ENCODE measurements at regions not wholly inside any gene's neighbourhood (a gene's known extent, or its start where the extent isn't known, plus 50 kb on each side); places are given as distances from the start of the nearest gene placed in this dataset.

DNA sequence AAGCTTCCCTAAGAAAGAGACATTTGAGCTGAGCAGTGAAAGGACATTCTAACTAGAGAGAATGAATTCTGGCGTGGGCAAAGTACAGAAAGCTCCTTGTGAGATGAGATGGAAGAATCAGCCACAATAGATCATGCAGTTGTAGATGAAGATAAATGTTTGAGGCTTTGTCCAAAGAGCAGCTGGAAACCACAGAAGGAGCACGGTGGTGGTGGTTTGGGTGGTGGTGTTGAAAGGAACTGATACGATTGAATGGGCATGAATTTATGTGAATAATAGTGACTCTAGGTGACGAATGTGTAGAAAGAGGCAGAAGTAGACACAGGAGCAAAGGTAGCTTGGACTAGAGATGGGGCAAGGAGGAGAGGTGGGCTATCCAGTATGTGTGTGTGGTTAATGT, 260.5 kb upstream of the TMTC1 start:
- TF ChIP-seq, protein P1, sequence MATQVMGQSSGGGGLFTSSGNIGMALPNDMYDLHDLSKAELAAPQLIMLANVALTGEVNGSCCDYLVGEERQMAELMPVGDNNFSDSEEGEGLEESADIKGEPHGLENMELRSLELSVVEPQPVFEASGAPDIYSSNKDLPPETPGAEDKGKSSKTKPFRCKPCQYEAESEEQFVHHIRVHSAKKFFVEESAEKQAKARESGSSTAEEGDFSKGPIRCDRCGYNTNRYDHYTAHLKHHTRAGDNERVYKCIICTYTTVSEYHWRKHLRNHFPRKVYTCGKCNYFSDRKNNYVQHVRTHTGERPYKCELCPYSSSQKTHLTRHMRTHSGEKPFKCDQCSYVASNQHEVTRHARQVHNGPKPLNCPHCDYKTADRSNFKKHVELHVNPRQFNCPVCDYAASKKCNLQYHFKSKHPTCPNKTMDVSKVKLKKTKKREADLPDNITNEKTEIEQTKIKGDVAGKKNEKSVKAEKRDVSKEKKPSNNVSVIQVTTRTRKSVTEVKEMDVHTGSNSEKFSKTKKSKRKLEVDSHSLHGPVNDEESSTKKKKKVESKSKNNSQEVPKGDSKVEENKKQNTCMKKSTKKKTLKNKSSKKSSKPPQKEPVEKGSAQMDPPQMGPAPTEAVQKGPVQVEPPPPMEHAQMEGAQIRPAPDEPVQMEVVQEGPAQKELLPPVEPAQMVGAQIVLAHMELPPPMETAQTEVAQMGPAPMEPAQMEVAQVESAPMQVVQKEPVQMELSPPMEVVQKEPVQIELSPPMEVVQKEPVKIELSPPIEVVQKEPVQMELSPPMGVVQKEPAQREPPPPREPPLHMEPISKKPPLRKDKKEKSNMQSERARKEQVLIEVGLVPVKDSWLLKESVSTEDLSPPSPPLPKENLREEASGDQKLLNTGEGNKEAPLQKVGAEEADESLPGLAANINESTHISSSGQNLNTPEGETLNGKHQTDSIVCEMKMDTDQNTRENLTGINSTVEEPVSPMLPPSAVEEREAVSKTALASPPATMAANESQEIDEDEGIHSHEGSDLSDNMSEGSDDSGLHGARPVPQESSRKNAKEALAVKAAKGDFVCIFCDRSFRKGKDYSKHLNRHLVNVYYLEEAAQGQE (IDR thresholded peaks at IDR 0.05) = no peak
- TF ChIP-seq, protein P2, sequence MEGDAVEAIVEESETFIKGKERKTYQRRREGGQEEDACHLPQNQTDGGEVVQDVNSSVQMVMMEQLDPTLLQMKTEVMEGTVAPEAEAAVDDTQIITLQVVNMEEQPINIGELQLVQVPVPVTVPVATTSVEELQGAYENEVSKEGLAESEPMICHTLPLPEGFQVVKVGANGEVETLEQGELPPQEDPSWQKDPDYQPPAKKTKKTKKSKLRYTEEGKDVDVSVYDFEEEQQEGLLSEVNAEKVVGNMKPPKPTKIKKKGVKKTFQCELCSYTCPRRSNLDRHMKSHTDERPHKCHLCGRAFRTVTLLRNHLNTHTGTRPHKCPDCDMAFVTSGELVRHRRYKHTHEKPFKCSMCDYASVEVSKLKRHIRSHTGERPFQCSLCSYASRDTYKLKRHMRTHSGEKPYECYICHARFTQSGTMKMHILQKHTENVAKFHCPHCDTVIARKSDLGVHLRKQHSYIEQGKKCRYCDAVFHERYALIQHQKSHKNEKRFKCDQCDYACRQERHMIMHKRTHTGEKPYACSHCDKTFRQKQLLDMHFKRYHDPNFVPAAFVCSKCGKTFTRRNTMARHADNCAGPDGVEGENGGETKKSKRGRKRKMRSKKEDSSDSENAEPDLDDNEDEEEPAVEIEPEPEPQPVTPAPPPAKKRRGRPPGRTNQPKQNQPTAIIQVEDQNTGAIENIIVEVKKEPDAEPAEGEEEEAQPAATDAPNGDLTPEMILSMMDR (IDR thresholded peaks at IDR 0.05) = no peak
- TF ChIP-seq POLR2A (IDR thresholded peaks at IDR 0.05; ENCODE audit: low read length) (no peak), CHD4 (IDR thresholded peaks at IDR 0.05; ENCODE audit: borderline replicate concordance) (no peak), RCOR1 (IDR thresholded peaks at IDR 0.05; ENCODE audit: low read depth, low read length) (no peak), FOXS1 (CRISPR knock-in tag; IDR thresholded peaks at IDR 0.05) (no peak), EP300 (IDR thresholded peaks at IDR 0.05) (no peak), KDM1A (IDR thresholded peaks at IDR 0.05; ENCODE audit: low read depth) (no peak), CBX2 (IDR thresholded peaks at IDR 0.05; ENCODE audit: borderline replicate concordance, low read depth) (no peak)
- TF ChIP-seq, protein P3, sequence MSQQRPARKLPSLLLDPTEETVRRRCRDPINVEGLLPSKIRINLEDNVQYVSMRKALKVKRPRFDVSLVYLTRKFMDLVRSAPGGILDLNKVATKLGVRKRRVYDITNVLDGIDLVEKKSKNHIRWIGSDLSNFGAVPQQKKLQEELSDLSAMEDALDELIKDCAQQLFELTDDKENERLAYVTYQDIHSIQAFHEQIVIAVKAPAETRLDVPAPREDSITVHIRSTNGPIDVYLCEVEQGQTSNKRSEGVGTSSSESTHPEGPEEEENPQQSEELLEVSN (IDR thresholded peaks at IDR 0.05; ENCODE audit: borderline replicate concordance, low read depth) = no peak
- TF ChIP-seq, protein P4, sequence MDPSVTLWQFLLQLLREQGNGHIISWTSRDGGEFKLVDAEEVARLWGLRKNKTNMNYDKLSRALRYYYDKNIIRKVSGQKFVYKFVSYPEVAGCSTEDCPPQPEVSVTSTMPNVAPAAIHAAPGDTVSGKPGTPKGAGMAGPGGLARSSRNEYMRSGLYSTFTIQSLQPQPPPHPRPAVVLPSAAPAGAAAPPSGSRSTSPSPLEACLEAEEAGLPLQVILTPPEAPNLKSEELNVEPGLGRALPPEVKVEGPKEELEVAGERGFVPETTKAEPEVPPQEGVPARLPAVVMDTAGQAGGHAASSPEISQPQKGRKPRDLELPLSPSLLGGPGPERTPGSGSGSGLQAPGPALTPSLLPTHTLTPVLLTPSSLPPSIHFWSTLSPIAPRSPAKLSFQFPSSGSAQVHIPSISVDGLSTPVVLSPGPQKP (IDR thresholded peaks at IDR 0.05; ENCODE audit: low read depth, low read length) = no peak

Data from A549 (cell line).